RWPE1 (cell line): ENCODE measurements at regions not wholly inside any gene's neighbourhood (a gene's known extent, or its start where the extent isn't known, plus 50 kb on each side); places are given as distances from the start of the nearest gene placed in this dataset.

ENCODE experiments used
- CTCF ChIA-PET: fragments of 350-600 bp; sonication (Branson Sonifier 250); formaldehyde crosslinking; extraction: SDS; loops from one replicate; lab custom pipeline; 2021; lab: Yijun Ruan, JAX
- POLR2A ChIA-PET: fragments of 400-600 bp; formaldehyde crosslinking; extraction: SDS; loops from one replicate; lab custom pipeline; 2020; ENCODE audit warnings: antibody characterized with exemption; ENCODE audit not compliant: low non-redundant PET; lab: Yijun Ruan, JAX
- DNase-seq: peaks from one replicate; pipeline ENCODE4 v3.0.0; 2012; ENCODE audit warnings: low spot score
- H3K27ac ChIP-seq: fragments of 450-650 bp; 2 replicates; pipeline ENCODE4 v1.5.1; 2017
- TF ChIP-seq, protein P1 (sequence below): fragments of 450-650 bp; conservative IDR thresholded peaks from 2 replicates; pipeline ENCODE4 v1.5.1; 2017; ENCODE audit warnings: low read depth, mild to moderate bottlenecking

DNA sequence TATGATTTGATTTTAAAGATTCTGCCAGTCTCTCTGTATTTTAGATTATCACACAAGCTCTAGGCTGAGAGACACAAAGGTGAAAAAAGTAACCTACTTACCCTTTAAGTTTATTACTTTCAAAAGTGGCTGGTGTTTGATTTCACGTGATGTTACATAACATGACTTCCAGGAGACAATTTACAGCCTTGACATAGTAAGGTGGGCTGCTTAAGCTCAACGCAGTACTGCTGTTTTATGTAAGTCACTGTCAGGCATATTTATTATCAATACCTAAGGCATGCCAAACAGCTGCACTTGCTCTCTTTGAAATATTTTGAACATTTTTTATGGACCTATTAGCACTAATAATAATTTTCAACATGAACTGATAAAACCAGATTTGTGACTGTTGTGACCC, 451.5 kb upstream of the FAM241A start:
- ChIA-PET CTCF (interaction anchor here (0.8 kb wide), 1 partner anchor 9 kb away, joined by 3 read pairs; no protein-coding TSS in a partner anchor), POLR2A (no interaction called here)

DNA sequence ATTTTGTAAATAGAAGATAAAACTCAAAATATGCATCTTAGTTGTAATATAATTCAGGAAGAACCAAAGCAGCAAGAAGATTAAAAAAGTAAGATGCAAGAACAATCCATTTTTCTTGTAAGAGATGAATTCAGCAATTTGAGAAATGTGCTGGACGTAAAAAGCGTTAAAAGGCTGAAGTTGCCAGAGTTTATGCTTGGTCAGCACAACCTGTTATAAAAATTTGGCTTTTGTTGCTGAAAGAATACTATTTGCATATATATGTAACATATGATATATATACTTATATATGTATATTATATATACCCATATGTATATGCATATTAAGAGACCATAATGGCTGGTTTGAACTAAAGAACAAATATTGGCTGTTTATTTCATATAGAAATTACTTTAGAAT, 449.6 kb upstream of the FAM241A start:
- H3K27ac ChIP-seq, result no peak overlapping the region
- ChIA-PET POLR2A (no interaction called here), CTCF (no interaction called here)
- no peak for DNase-seq
- TF ChIP-seq, protein P1, sequence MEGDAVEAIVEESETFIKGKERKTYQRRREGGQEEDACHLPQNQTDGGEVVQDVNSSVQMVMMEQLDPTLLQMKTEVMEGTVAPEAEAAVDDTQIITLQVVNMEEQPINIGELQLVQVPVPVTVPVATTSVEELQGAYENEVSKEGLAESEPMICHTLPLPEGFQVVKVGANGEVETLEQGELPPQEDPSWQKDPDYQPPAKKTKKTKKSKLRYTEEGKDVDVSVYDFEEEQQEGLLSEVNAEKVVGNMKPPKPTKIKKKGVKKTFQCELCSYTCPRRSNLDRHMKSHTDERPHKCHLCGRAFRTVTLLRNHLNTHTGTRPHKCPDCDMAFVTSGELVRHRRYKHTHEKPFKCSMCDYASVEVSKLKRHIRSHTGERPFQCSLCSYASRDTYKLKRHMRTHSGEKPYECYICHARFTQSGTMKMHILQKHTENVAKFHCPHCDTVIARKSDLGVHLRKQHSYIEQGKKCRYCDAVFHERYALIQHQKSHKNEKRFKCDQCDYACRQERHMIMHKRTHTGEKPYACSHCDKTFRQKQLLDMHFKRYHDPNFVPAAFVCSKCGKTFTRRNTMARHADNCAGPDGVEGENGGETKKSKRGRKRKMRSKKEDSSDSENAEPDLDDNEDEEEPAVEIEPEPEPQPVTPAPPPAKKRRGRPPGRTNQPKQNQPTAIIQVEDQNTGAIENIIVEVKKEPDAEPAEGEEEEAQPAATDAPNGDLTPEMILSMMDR, result no peak

More for the DNA sequence above, 451.5 kb upstream of the FAM241A start:
- no peak overlapping the region for H3K27ac ChIP-seq
- TF ChIP-seq, protein P1, result no peak
- no peak for DNase-seq

DNA sequence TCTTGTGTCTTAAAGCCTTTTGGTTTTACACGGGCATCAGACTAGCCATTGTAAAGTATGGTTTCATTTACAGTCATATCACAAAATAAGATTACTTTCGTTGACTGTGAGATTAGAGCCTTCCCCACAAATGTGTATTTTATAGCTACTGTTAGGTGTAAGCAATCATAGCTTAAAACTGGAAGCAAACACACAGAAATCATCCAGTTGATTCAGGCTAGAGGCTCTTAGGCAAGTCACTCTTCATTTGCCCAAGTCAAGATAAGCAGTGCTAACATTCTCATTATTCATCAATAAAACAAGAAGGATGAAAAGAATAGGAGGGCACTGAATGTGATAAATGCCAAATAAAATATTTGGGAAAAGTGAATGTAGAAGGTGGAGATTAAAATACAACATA, 448.7 kb upstream of the FAM241A start:
- POLR2A ChIA-PET, result no interaction called here
- no peak overlapping the region for H3K27ac ChIP-seq
- CTCF ChIA-PET, result no interaction called here
- no peak for DNase-seq
- TF ChIP-seq, protein P1, result no peak

DNA sequence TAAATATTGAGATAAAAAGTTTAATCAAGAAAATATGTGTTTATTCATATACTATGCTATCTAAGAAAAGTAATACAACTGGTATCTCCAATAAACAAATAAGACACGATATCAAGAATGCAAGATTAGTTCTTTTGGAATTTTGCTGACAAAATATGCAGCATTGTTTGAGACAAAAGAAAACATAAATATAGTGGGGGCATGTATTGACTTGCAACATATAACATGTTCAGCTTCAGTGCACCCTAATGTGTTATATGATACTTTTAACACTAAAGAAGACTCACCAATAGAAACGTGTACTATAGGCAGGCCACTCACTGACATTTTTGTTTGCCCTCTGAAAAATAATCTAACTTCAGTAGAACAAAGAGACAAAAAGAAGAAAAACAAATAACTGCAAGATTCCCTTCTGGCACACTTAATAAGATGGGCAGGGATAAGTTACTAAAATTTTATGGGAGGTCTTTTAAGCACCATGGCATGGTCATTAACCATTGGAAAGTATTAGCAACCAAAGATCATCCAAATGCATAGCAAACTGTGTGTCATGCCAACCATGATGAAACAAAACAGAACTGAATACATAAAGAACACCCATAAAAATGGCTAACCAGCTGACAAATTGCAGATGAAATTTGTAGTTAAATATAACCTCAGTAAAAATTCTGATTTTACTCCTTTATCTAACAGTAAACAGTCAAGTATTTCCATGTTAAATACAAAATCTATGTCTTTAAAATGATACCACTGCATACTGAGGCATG, 447.9 kb upstream of the FAM241A start:
- no peak for DNase-seq
- CTCF ChIA-PET, result no interaction called here
- H3K27ac ChIP-seq, result no peak overlapping the region
- TF ChIP-seq, protein P1, result no peak
- POLR2A ChIA-PET, result no interaction called here

DNA sequence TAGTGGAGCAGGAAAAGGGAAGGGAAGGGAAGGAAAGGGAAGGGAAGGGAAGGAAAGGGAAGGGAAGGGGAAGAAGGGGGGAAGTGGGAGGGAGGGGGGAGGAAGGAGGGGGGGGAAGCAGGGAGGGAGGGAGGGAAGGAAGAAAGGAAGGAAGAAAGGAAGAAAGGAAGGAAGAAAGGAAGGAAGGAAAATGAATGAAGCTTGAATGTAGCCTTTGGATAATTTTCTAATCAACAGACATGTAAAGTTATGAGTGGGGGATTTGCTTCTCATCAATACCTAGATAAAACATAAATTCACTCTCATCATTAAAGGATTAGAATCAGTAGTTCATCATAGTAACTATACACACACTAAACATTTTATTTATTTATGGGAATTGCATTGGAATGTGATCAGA, 446.9 kb upstream of the FAM241A start:
- CTCF ChIA-PET, result no interaction called here
- DNase-seq, result no peak
- POLR2A ChIA-PET, result no interaction called here
- H3K27ac ChIP-seq, result no peak overlapping the region
- TF ChIP-seq, protein P1, result no peak

DNA sequence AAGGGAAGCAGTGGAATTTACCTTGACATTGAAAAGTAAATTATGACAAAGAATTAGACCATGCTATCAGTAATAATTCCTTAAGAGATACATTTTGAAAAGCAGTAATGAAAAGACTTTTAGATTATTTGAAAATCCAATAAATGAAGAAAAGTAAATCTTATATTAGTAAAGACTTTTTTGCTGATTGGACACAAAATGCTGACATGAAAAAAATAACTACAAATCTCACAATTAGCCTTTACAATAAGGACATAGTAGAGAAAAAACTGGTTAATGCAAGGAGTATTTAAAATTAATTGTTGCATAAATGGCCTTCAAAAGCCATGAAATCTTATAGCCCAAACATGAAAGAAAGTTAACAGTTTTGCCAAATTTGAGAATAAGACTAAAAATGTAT, 446.1 kb upstream of the FAM241A start:
- DNase-seq, result no peak
- POLR2A ChIA-PET, result no interaction called here
- CTCF ChIA-PET, result no interaction called here
- TF ChIP-seq, protein P1, result no peak
- H3K27ac ChIP-seq, result no peak overlapping the region
